Trophoblast cell (in vitro differentiated cells and primary cell): ENCODE measurements at regions not wholly inside any gene's neighbourhood (a gene's known extent, or its start where the extent isn't known, plus 50 kb on each side); places are given as distances from the start of the nearest gene placed in this dataset.

Source experiments
- DNase-seq, 2 donors: peaks; one replicate each; pipeline ENCODE4 v3.0.0-alpha.2; 2016
- H2AFZ ChIP-seq: 2 replicates; pipeline ENCODE4 v1.6.1; 2013; ENCODE audit warnings: low read length, moderate library complexity, mild to moderate bottlenecking; ENCODE audit not compliant: insufficient read depth, poor library complexity
- H2AK5ac ChIP-seq: 2 replicates; pipeline ENCODE4 v1.6.1; 2013; ENCODE audit warnings: mild to moderate bottlenecking, low read length
- H2BK120ac ChIP-seq: 2 replicates; pipeline ENCODE4 v1.6.1; 2013; ENCODE audit warnings: low read length, mild to moderate bottlenecking, moderate library complexity; ENCODE audit not compliant: insufficient read depth, poor library complexity
- H2BK12ac ChIP-seq: 2 replicates; pipeline ENCODE4 v1.6.1; 2013; ENCODE audit warnings: mild to moderate bottlenecking, low read length, moderate library complexity
- H2BK5ac ChIP-seq: 2 replicates; pipeline ENCODE4 v1.6.1; 2013; ENCODE audit warnings: low read length, low read depth, moderate library complexity, mild to moderate bottlenecking; ENCODE audit not compliant: poor library complexity
- H3K14ac ChIP-seq: 2 replicates; pipeline ENCODE4 v1.6.1; 2013; ENCODE audit warnings: mild to moderate bottlenecking, low read length
- H3K18ac ChIP-seq: 2 replicates; pipeline ENCODE4 v1.6.1; 2013; ENCODE audit warnings: mild to moderate bottlenecking, low read length
- H3K23ac ChIP-seq: 2 replicates; pipeline ENCODE4 v1.6.1; 2013; ENCODE audit warnings: low read length
- H3K27ac ChIP-seq: 2 replicates; pipeline ENCODE4 v1.5.1; 2013; ENCODE audit warnings: low read depth, mild to moderate bottlenecking, inconsistent platforms, low read length, moderate library complexity
- H3K27me3 ChIP-seq: 2 replicates; pipeline ENCODE4 v1.6.1; 2013; ENCODE audit warnings: inconsistent platforms, mild to moderate bottlenecking, low read length, moderate library complexity; ENCODE audit not compliant: insufficient read depth
- H3K36me3 ChIP-seq, 2 experiments: 1 replicate in 1 of 2; 2 replicates in 1 of 2; pipeline ENCODE4 v1.6.1; 2013; ENCODE audit warnings: low read length in 2 of 2, mild to moderate bottlenecking in 2 of 2, moderate library complexity in 1 of 2; ENCODE audit not compliant: insufficient read depth in 2 of 2, control insufficient read depth in 1 of 2
- H3K4ac ChIP-seq: 2 replicates; pipeline ENCODE4 v1.6.1; 2013; ENCODE audit warnings: low read depth, mild to moderate bottlenecking, low read length, moderate library complexity
- H3K4me1 ChIP-seq, 2 experiments: 1 replicate in 1 of 2; 2 replicates in 1 of 2; pipeline ENCODE4 v1.6.1; 2013; ENCODE audit warnings: low read length in 2 of 2, mild to moderate bottlenecking in 2 of 2, moderate library complexity in 1 of 2; ENCODE audit not compliant: insufficient read depth in 2 of 2, control insufficient read depth in 1 of 2
- H3K4me2 ChIP-seq: 2 replicates; pipeline ENCODE4 v1.6.1; 2013; ENCODE audit warnings: inconsistent platforms, mild to moderate bottlenecking, low read length, moderate library complexity
- H3K4me3 ChIP-seq: 2 replicates; pipeline ENCODE4 v1.5.1; 2013; ENCODE audit warnings: mild to moderate bottlenecking, low read depth, low read length, inconsistent platforms
- H3K79me1 ChIP-seq: one replicate; pipeline ENCODE4 v1.6.1; 2013; ENCODE audit warnings: low read length
- H3K79me2 ChIP-seq: 2 replicates; pipeline ENCODE4 v1.6.1; 2013; ENCODE audit warnings: low read length, mild to moderate bottlenecking; ENCODE audit not compliant: control insufficient read depth, insufficient read depth, poor library complexity
- H3K9ac ChIP-seq: 2 replicates; pipeline ENCODE4 v1.6.1; 2013; ENCODE audit warnings: mild to moderate bottlenecking, low read length
- H3K9me3 ChIP-seq: 2 replicates; pipeline ENCODE4 v1.6.1; 2013; ENCODE audit warnings: low read depth, mild to moderate bottlenecking, control low read depth, inconsistent platforms, low read length; ENCODE audit not compliant: insufficient read depth
- H4K12ac ChIP-seq: 2 replicates; pipeline ENCODE4 v1.6.1; 2013; ENCODE audit warnings: low read depth, mild to moderate bottlenecking, low read length, moderate library complexity
- H4K8ac ChIP-seq: 2 replicates; pipeline ENCODE4 v1.6.1; 2013; ENCODE audit warnings: low read depth, mild to moderate bottlenecking, low read length, moderate library complexity
- H4K91ac ChIP-seq: one replicate; pipeline ENCODE4 v1.6.1; 2013; ENCODE audit warnings: low read depth, mild to moderate bottlenecking, low read length, moderate library complexity
- WGBS: extraction: QIAGEN DNeasy Blood & Tissue Kit; methylation state at CpG from one replicate; pipeline ENCODE4 v1.1.7; 2013; ENCODE audit warnings: missing lambda C conversion rate; ENCODE audit not compliant: insufficient read length, insufficient coverage; ENCODE audit errors: extremely low coverage; 5-methylcytosine and 5-hydroxymethylcytosine counted together

GRCh38 chr21:35754583-35754982 lies 305.7 kb downstream of the SETD4 start:
- H3K9ac ChIP-seq: no peak overlapping the region
- H3K4me1 ChIP-seq: no peaks in the 10 kb centered on the region
- no peak overlapping the region for H2AFZ ChIP-seq
- no peaks in the 10 kb centered on the region for H3K79me1 ChIP-seq
- H3K79me2 ChIP-seq: no peaks in the 10 kb centered on the region
- H2AK5ac ChIP-seq: no peak overlapping the region
- H4K12ac ChIP-seq: no peak overlapping the region
- no peak overlapping the region for H3K23ac ChIP-seq
- H3K4me3 ChIP-seq: no peak overlapping the region
- H3K14ac ChIP-seq: no peak overlapping the region
- H2BK120ac ChIP-seq: no peak overlapping the region
- no peak for DNase-seq
- no peak overlapping the region for H3K18ac ChIP-seq
- no peak overlapping the region for H4K8ac ChIP-seq
- no peak overlapping the region for H3K4me2 ChIP-seq
- no peak overlapping the region for H3K4ac ChIP-seq
- H3K27me3 ChIP-seq: no peaks in the 10 kb centered on the region
- H3K36me3 ChIP-seq: no peaks in the 10 kb centered on the region
- H3K9me3 ChIP-seq: no peaks in the 10 kb centered on the region
- no CpG with 5 or more reads among the region's 2 CpGs for WGBS
- no peak overlapping the region for H3K27ac ChIP-seq
- H2BK5ac ChIP-seq: no peak overlapping the region
- no peak overlapping the region for H4K91ac ChIP-seq
- no peak overlapping the region for H2BK12ac ChIP-seq

GRCh38 chr21:35753308-35753707 lies 307.0 kb downstream of the SETD4 start:
- Histone ChIP-seq H4K8ac (no peak overlapping the region), H4K91ac (no peak overlapping the region), H2AFZ (no peak overlapping the region), H3K36me3 (no peaks in the 10 kb centered on the region), H2BK120ac (no peak overlapping the region), H3K9me3 (no peaks in the 10 kb centered on the region), H2BK12ac (no peak overlapping the region), H3K4me3 (no peak overlapping the region), H3K79me1 (no peaks in the 10 kb centered on the region), H3K4ac (no peak overlapping the region), H2BK5ac (no peak overlapping the region), H3K4me2 (no peak overlapping the region), H2AK5ac (no peak overlapping the region), H4K12ac (no peak overlapping the region), H3K9ac (no peak overlapping the region), H3K27ac (no peak overlapping the region), H3K18ac (no peak overlapping the region), H3K79me2 (no peaks in the 10 kb centered on the region), H3K14ac (no peak overlapping the region), H3K4me1 (no peaks in the 10 kb centered on the region), H3K27me3 (no peaks in the 10 kb centered on the region), H3K23ac (no peak overlapping the region)
- WGBS: no CpG with 5 or more reads among the region's 2 CpGs
- DNase-seq: no peak

- H3K27ac ChIP-seq: no peak overlapping the region
- no peak overlapping the region for H4K91ac ChIP-seq
- no peak overlapping the region for H2BK5ac ChIP-seq
- no peaks in the 10 kb centered on the region for H3K79me1 ChIP-seq
- H3K9ac ChIP-seq: no peak overlapping the region
- H3K4me3 ChIP-seq: no peak overlapping the region
- H3K4ac ChIP-seq: no peak overlapping the region
- H3K27me3 ChIP-seq: no peaks in the 10 kb centered on the region
- no peak overlapping the region for H3K4me2 ChIP-seq
- no peak overlapping the region for H2AFZ ChIP-seq
- no peaks in the 10 kb centered on the region for H3K36me3 ChIP-seq
- no peak overlapping the region for H3K14ac ChIP-seq
- no peak overlapping the region for H2AK5ac ChIP-seq
- no peaks in the 10 kb centered on the region for H3K9me3 ChIP-seq
- no peaks in the 10 kb centered on the region for H3K4me1 ChIP-seq
- H4K8ac ChIP-seq: no peak overlapping the region
- DNase-seq: no peak
- H4K12ac ChIP-seq: no peak overlapping the region
- no peak overlapping the region for H2BK120ac ChIP-seq
- H3K23ac ChIP-seq: no peak overlapping the region
- no peak overlapping the region for H3K18ac ChIP-seq
- no peak overlapping the region for H2BK12ac ChIP-seq
- H3K79me2 ChIP-seq: no peaks in the 10 kb centered on the region
Observed at GRCh38 chr21:35751171-35751570, 309.2 kb downstream of the SETD4 start.

GRCh38 chr21:35749904-35750303 lies 310.4 kb downstream of the SETD4 start:
- WGBS: no CpG with 5 or more reads among the region's 3 CpGs
- no peak overlapping the region for H2AFZ ChIP-seq
- H3K4ac ChIP-seq: no peak overlapping the region
- H3K79me1 ChIP-seq: no peaks in the 10 kb centered on the region
- no peak overlapping the region for H2BK5ac ChIP-seq
- no peaks in the 10 kb centered on the region for H3K36me3 ChIP-seq
- no peak overlapping the region for H3K18ac ChIP-seq
- no peak overlapping the region for H4K91ac ChIP-seq
- no peaks in the 10 kb centered on the region for H3K4me1 ChIP-seq
- H3K79me2 ChIP-seq: no peaks in the 10 kb centered on the region
- no peak overlapping the region for H4K8ac ChIP-seq
- no peaks in the 10 kb centered on the region for H3K9me3 ChIP-seq
- no peak overlapping the region for H3K9ac ChIP-seq
- no peak overlapping the region for H3K14ac ChIP-seq
- H3K4me3 ChIP-seq: no peak overlapping the region
- H2BK12ac ChIP-seq: no peak overlapping the region
- no peak overlapping the region for H3K4me2 ChIP-seq
- no peak overlapping the region for H4K12ac ChIP-seq
- no peak overlapping the region for H2BK120ac ChIP-seq
- no peak overlapping the region for H3K23ac ChIP-seq
- no peak overlapping the region for H3K27ac ChIP-seq
- no peaks in the 10 kb centered on the region for H3K27me3 ChIP-seq
- DNase-seq: no peak
- no peak overlapping the region for H2AK5ac ChIP-seq
